ENCODE measurements at regions not wholly inside any gene's neighbourhood (a gene's known extent, or its start where the extent isn't known, plus 50 kb on each side); places are given as distances from the start of the nearest gene placed in this dataset.

GRCh38 chr15:81484086-81484955 is 110.3 kb upstream of the TMC3 start:
- no peak for TF ChIP-seq CTCF (IDR thresholded peaks at IDR 0.05)
- TF ChIP-seq POLR2A (IDR thresholded peaks at IDR 0.05): no peak
